Trophoblast cell (in vitro differentiated cells and primary cell): ENCODE measurements at regions not wholly inside any gene's neighbourhood (a gene's known extent, or its start where the extent isn't known, plus 50 kb on each side); places are given as distances from the start of the nearest gene placed in this dataset.

ENCODE experiments used
- DNase-seq, 2 donors: peaks; one replicate each; pipeline ENCODE4 v3.0.0-alpha.2; 2016
- H2AFZ ChIP-seq: 2 replicates; pipeline ENCODE4 v1.6.1; 2013; ENCODE audit warnings: low read length, moderate library complexity, mild to moderate bottlenecking; ENCODE audit not compliant: insufficient read depth, poor library complexity
- H2AK5ac ChIP-seq: 2 replicates; pipeline ENCODE4 v1.6.1; 2013; ENCODE audit warnings: mild to moderate bottlenecking, low read length
- H2BK120ac ChIP-seq: 2 replicates; pipeline ENCODE4 v1.6.1; 2013; ENCODE audit warnings: low read length, mild to moderate bottlenecking, moderate library complexity; ENCODE audit not compliant: insufficient read depth, poor library complexity
- H2BK12ac ChIP-seq: 2 replicates; pipeline ENCODE4 v1.6.1; 2013; ENCODE audit warnings: mild to moderate bottlenecking, low read length, moderate library complexity
- H2BK5ac ChIP-seq: 2 replicates; pipeline ENCODE4 v1.6.1; 2013; ENCODE audit warnings: low read length, low read depth, moderate library complexity, mild to moderate bottlenecking; ENCODE audit not compliant: poor library complexity
- H3K14ac ChIP-seq: 2 replicates; pipeline ENCODE4 v1.6.1; 2013; ENCODE audit warnings: mild to moderate bottlenecking, low read length
- H3K18ac ChIP-seq: 2 replicates; pipeline ENCODE4 v1.6.1; 2013; ENCODE audit warnings: mild to moderate bottlenecking, low read length
- H3K23ac ChIP-seq: 2 replicates; pipeline ENCODE4 v1.6.1; 2013; ENCODE audit warnings: low read length
- H3K27ac ChIP-seq: 2 replicates; pipeline ENCODE4 v1.5.1; 2013; ENCODE audit warnings: low read depth, mild to moderate bottlenecking, inconsistent platforms, low read length, moderate library complexity
- H3K27me3 ChIP-seq: 2 replicates; pipeline ENCODE4 v1.6.1; 2013; ENCODE audit warnings: inconsistent platforms, mild to moderate bottlenecking, low read length, moderate library complexity; ENCODE audit not compliant: insufficient read depth
- H3K36me3 ChIP-seq, 2 experiments: 1 replicate in 1 of 2; 2 replicates in 1 of 2; pipeline ENCODE4 v1.6.1; 2013; ENCODE audit warnings: low read length in 2 of 2, mild to moderate bottlenecking in 2 of 2, moderate library complexity in 1 of 2; ENCODE audit not compliant: insufficient read depth in 2 of 2, control insufficient read depth in 1 of 2
- H3K4ac ChIP-seq: 2 replicates; pipeline ENCODE4 v1.6.1; 2013; ENCODE audit warnings: low read depth, mild to moderate bottlenecking, low read length, moderate library complexity
- H3K4me1 ChIP-seq, 2 experiments: 1 replicate in 1 of 2; 2 replicates in 1 of 2; pipeline ENCODE4 v1.6.1; 2013; ENCODE audit warnings: low read length in 2 of 2, mild to moderate bottlenecking in 2 of 2, moderate library complexity in 1 of 2; ENCODE audit not compliant: insufficient read depth in 2 of 2, control insufficient read depth in 1 of 2
- H3K4me2 ChIP-seq: 2 replicates; pipeline ENCODE4 v1.6.1; 2013; ENCODE audit warnings: inconsistent platforms, mild to moderate bottlenecking, low read length, moderate library complexity
- H3K4me3 ChIP-seq: 2 replicates; pipeline ENCODE4 v1.5.1; 2013; ENCODE audit warnings: mild to moderate bottlenecking, low read depth, low read length, inconsistent platforms
- H3K79me1 ChIP-seq: one replicate; pipeline ENCODE4 v1.6.1; 2013; ENCODE audit warnings: low read length
- H3K79me2 ChIP-seq: 2 replicates; pipeline ENCODE4 v1.6.1; 2013; ENCODE audit warnings: low read length, mild to moderate bottlenecking; ENCODE audit not compliant: control insufficient read depth, insufficient read depth, poor library complexity
- H3K9ac ChIP-seq: 2 replicates; pipeline ENCODE4 v1.6.1; 2013; ENCODE audit warnings: mild to moderate bottlenecking, low read length
- H3K9me3 ChIP-seq: 2 replicates; pipeline ENCODE4 v1.6.1; 2013; ENCODE audit warnings: low read depth, mild to moderate bottlenecking, control low read depth, inconsistent platforms, low read length; ENCODE audit not compliant: insufficient read depth
- H4K12ac ChIP-seq: 2 replicates; pipeline ENCODE4 v1.6.1; 2013; ENCODE audit warnings: low read depth, mild to moderate bottlenecking, low read length, moderate library complexity
- H4K8ac ChIP-seq: 2 replicates; pipeline ENCODE4 v1.6.1; 2013; ENCODE audit warnings: low read depth, mild to moderate bottlenecking, low read length, moderate library complexity
- H4K91ac ChIP-seq: one replicate; pipeline ENCODE4 v1.6.1; 2013; ENCODE audit warnings: low read depth, mild to moderate bottlenecking, low read length, moderate library complexity
- WGBS: extraction: QIAGEN DNeasy Blood & Tissue Kit; methylation state at CpG from one replicate; pipeline ENCODE4 v1.1.7; 2013; ENCODE audit warnings: missing lambda C conversion rate; ENCODE audit not compliant: insufficient read length, insufficient coverage; ENCODE audit errors: extremely low coverage; 5-methylcytosine and 5-hydroxymethylcytosine counted together

DNA sequence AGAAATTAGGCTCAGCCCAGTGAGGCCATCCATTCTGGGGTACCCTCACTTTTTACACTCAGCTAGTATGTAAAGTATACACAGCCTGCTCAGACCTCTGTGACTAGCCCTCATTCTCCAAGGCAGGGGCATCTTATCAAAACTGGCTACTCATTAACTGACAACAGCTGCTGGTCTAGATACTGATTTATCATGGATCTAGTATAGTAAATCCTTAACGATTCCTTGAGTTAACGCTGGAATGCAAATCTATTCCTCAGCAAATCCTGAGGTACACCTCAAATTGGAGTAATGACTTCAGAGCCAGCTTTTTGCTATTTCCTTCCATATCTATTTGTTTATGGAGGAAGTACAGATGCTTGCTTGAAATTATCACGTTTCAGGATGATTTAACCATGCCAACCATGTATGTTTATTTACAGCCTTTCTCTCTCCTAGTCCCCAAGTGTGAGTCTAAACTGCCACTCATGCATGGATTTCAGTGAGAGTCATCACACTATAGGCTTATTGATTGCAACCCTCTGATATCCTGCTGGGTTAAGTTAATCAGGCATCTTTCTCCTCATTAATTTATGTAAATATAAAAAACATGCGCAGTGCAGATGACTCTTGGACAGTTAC lies 70.2 kb upstream of the DOK6 start:
- no peak overlapping the region for H4K91ac ChIP-seq
- no peak overlapping the region for H3K4me3 ChIP-seq
- no peak overlapping the region for H3K14ac ChIP-seq
- no peak overlapping the region for H3K4ac ChIP-seq
- H4K12ac ChIP-seq = no peak overlapping the region
- H3K23ac ChIP-seq = no peak overlapping the region
- H3K9ac ChIP-seq = no peak overlapping the region
- H3K79me2 ChIP-seq = no peaks in the 10 kb centered on the region
- no peak for DNase-seq
- H2BK120ac ChIP-seq = no peak overlapping the region
- H3K27ac ChIP-seq = no peak overlapping the region
- H3K27me3 ChIP-seq = no peaks in the 10 kb centered on the region
- H3K4me2 ChIP-seq = no peak overlapping the region
- H3K79me1 ChIP-seq = no peaks in the 10 kb centered on the region
- no peaks in the 10 kb centered on the region for H3K4me1 ChIP-seq
- H2BK12ac ChIP-seq = no peak overlapping the region
- H3K9me3 ChIP-seq = peaks cover 2% of the 10 kb centered on the region
- H2AK5ac ChIP-seq = no peak overlapping the region
- no CpG with 5 or more reads among the region's 4 CpGs for WGBS
- H3K18ac ChIP-seq = no peak overlapping the region
- H2BK5ac ChIP-seq = no peak overlapping the region
- no peak overlapping the region for H2AFZ ChIP-seq
- H4K8ac ChIP-seq = no peak overlapping the region
- no peaks in the 10 kb centered on the region for H3K36me3 ChIP-seq

DNA sequence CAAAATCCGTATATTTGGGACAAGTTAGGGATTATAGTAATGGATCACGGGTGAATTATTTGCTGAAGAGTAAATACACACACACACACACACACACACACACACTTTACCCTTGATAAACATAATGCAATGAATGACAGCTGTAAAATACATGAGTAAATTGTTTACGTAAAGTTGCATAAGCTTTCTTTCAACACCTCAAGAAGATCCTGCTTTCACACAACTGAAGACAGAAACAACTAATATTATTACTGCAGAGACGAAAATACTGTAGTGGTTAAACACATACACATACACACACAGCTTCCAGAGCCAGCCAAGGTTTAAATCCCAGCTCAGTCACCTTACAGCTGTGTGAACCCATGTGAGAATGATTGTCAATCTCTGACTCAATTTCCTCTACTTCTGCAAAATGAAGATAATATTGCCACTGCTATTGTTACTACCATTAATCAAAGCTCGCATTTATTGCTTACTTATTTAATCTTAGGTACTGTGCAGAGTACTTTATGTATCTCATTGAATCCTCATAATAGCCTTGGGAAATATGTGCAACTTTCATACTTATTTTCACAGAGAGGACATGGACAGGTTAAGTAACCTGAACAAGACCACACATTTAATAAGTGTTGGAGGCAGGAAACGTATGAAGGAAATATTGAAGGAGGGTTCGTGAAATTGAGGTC lies 50.6 kb upstream of the DOK6 start:
- Histone ChIP-seq H3K79me1 (no peaks in the 10 kb centered on the region), H3K4me2 (no peak overlapping the region), H4K91ac (no peak overlapping the region), H2AK5ac (no peak overlapping the region), H3K4ac (no peak overlapping the region), H3K18ac (no peak overlapping the region), H2BK12ac (no peak overlapping the region), H2BK5ac (no peak overlapping the region), H4K8ac (no peak overlapping the region), H2AFZ (no peak overlapping the region), H3K4me3 (no peak overlapping the region), H3K9me3 (no peaks in the 10 kb centered on the region), H2BK120ac (no peak overlapping the region), H3K23ac (no peak overlapping the region), H3K4me1 (no peaks in the 10 kb centered on the region), H3K27me3 (no peaks in the 10 kb centered on the region), H3K79me2 (no peaks in the 10 kb centered on the region), H3K36me3 (no peaks in the 10 kb centered on the region), H4K12ac (no peak overlapping the region), H3K14ac (no peak overlapping the region), H3K27ac (no peak overlapping the region), H3K9ac (no peak overlapping the region)
- no CpG with 5 or more reads among the region's 7 CpGs for WGBS
- no peak for DNase-seq
